ENCODE measurements at regions not wholly inside any gene's neighbourhood (a gene's known extent, or its start where the extent isn't known, plus 50 kb on each side); places are given as distances from the start of the nearest gene placed in this dataset.
"Not testable (repeated sequence)": the region's sequence is repeated elsewhere in the genome, so short reads cannot be mapped to it uniquely, and the experiment has no call there.

GRCh38 chr9:108765265-108765664 is 90.5 kb downstream of the ACTL7B start:
- DNase-seq (ENCODE audit: low read depth in 2 of 2), result no peak

- DNase-seq (ENCODE audit: low read depth in 2 of 2), result no peak
These were observed 93.3 kb downstream of the ACTL7B start for GRCh38 chr9:108762348-108763055.

- no peak for DNase-seq (ENCODE audit: low read depth in 2 of 2)
These were observed 94.0 kb downstream of the ACTL7B start for GRCh38 chr9:108761655-108762347.

GRCh38 chr9:108760841-108761240 is 94.9 kb downstream of the ACTL7B start:
- no peak for DNase-seq (ENCODE audit: low read depth in 2 of 2)

GRCh38 chr9:108759835-108760234 is 96.0 kb downstream of the ACTL7B start:
- DNase-seq (ENCODE audit: low read depth in 2 of 2), result no peak

- DNase-seq (ENCODE audit: low read depth in 2 of 2), result no peak
These were observed 96.4 kb downstream of the ACTL7B start for GRCh38 chr9:108759399-108759798.

- no peak for DNase-seq (ENCODE audit: low read depth in 2 of 2)
These were observed 98.9 kb downstream of the ACTL7B start for GRCh38 chr9:108756746-108757490.

- DNase-seq (ENCODE audit: low read depth in 2 of 2), result no peak
These were observed 99.8 kb downstream of the ACTL7B start for GRCh38 chr9:108755979-108756378.

GRCh38 chr9:108751369-108751768 is 104.4 kb downstream of the ACTL7B start:
- DNase-seq (ENCODE audit: low read depth in 2 of 2), result no peak

GRCh38 chr9:108750661-108751215 is 105.0 kb downstream of the ACTL7B start:
- no peak for DNase-seq (ENCODE audit: low read depth in 2 of 2)

GRCh38 chr9:108748776-108749175 is 107.0 kb downstream of the ACTL7B start:
- no peak for DNase-seq (ENCODE audit: low read depth in 2 of 2)

- DNase-seq (ENCODE audit: low read depth in 2 of 2), result no peak
These were observed 108.9 kb downstream of the ACTL7B start for GRCh38 chr9:108746864-108747263.

GRCh38 chr9:108746001-108746400 is 109.8 kb downstream of the ACTL7B start:
- DNase-seq (ENCODE audit: low read depth in 2 of 2), result no peak

GRCh38 chr9:108744641-108745040 is 111.1 kb downstream of the ACTL7B start:
- no peak for DNase-seq (ENCODE audit: low read depth in 2 of 2)

- DNase-seq (ENCODE audit: low read depth in 2 of 2), result no peak
These were observed 111.8 kb downstream of the ACTL7B start for GRCh38 chr9:108743901-108744371.

GRCh38 chr9:108743416-108743815 is 112.4 kb downstream of the ACTL7B start:
- no peak for DNase-seq (ENCODE audit: low read depth in 2 of 2)

- no peak for DNase-seq (ENCODE audit: low read depth in 2 of 2)
These were observed 113.6 kb downstream of the ACTL7B start for GRCh38 chr9:108742191-108742590.

- not testable (repeated sequence) for DNase-seq (ENCODE audit: low read depth in 2 of 2)
These were observed 124.5 kb downstream of the ACTL7B start for GRCh38 chr9:108731292-108731691.

- DNase-seq (ENCODE audit: low read depth in 2 of 2), result no peak
These were observed 128.1 kb downstream of the ACTL7B start for GRCh38 chr9:108727580-108728111.

GRCh38 chr9:108724652-108725051 is 131.1 kb downstream of the ACTL7B start:
- no peak for DNase-seq (ENCODE audit: low read depth in 2 of 2)

GRCh38 chr9:108724122-108724521 is 131.7 kb downstream of the ACTL7B start:
- DNase-seq (ENCODE audit: low read depth in 2 of 2), result no peak

GRCh38 chr9:108722396-108722795 is 133.4 kb downstream of the ACTL7B start:
- DNase-seq (ENCODE audit: low read depth in 2 of 2), result no peak

All from stimulated activated CD8-positive, alpha-beta memory T cell treated with anti-CD3 and anti-CD28 coated beads, Interleukin-7, amount 100 ng/mL, for 1 hour (primary cell).